ENCODE measurements at regions not wholly inside any gene's neighbourhood (a gene's known extent, or its start where the extent isn't known, plus 50 kb on each side); places are given as distances from the start of the nearest gene placed in this dataset.

- DNase-seq (ENCODE audit: low spot score) = no peak
Observed at GRCh38 chr10:62870866-62871265, 54.7 kb upstream of the EGR2 start.

DNA sequence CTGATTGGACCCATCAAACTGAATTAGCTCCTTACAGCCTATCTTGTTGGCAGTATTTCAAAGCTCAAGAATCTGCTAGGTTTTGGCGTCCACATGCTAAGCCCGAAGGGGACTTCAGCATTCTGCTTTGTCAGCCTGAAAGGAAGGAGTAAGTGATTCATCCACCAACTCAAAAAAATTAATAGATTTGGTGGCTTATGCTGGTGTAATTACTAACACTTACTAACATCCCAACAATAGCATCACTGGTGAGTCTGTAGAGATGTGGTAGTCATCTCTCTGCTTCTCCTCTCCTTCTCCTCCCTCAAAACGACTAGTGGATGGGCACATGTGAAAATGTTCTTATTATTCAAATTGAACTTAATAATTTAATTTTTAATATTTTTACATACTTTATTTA is 53.8 kb upstream of the EGR2 start:
- no peak for DNase-seq (ENCODE audit: low spot score)

DNA sequence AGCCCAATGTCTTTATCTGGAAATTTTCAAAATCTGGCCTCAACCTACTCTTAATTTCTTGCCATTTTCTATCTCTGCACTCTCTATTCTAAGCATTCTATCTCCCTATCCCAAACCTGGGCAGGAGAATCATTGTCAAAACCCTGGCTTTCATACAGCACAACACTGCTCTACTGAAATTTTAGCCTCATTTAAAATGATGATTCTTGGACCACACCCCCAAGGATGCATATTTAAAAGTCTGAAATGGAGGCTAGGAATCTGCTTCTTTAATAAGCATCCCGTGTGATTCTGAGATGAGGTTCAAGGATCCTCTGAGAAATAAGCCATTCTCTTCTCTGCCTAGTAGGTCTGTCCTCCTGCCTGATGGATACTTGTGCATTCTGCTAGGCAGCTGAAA is 50.8 kb upstream of the EGR2 start:
- DNase-seq (ENCODE audit: low spot score) = no peak

- DNase-seq (ENCODE audit: low spot score) = no peak
Observed at GRCh38 chr10:62866451-62866850, 50.3 kb upstream of the EGR2 start.
